ENCODE measurements at regions not wholly inside any gene's neighbourhood (a gene's known extent, or its start where the extent isn't known, plus 50 kb on each side); places are given as distances from the start of the nearest gene placed in this dataset.
"Not testable (repeated sequence)": the region's sequence is repeated elsewhere in the genome, so short reads cannot be mapped to it uniquely, and the experiment has no call there.

DNA sequence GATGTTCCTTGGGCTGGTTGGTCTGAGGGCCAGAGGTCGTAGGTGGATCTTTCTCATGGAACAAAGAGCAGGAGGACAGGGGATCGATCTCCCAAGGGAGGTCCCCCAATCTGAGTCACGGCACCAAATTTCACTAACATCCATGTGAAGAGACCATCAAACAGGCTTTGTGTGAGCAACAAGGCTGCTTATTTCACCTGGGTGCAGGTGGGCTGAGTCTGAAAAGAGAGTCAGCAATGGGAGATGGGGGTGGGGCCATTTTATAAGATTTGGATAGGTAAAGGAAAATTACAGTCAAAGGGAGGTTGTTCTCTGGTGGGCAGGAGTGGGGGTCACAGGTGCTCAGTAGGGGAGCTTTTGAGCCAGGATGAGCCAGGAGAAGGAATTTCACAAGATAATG is 334.0 kb upstream of the HTR1E start:
- DNase-seq = not testable (repeated sequence)

DNA sequence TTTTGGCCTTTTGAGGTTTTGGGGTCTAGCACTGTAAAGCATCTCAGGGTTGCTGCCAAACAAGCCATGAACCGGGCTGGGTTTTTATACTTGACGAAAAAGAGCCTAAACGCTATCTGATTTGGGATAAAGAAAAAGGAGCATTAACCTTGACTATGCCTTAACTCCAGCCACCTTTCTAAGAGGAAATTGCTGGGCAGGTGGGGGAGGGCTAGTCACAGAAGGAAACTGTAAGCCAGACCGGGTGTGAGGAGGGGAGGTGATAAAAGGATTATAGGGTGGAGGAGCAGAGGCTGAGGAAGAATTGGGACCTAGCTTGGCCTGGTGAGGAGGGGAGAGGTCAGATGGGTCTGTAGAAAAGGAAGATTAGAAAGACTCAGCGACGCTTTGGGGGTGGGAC is 335.2 kb upstream of the HTR1E start:
- DNase-seq = not testable (repeated sequence)

DNA sequence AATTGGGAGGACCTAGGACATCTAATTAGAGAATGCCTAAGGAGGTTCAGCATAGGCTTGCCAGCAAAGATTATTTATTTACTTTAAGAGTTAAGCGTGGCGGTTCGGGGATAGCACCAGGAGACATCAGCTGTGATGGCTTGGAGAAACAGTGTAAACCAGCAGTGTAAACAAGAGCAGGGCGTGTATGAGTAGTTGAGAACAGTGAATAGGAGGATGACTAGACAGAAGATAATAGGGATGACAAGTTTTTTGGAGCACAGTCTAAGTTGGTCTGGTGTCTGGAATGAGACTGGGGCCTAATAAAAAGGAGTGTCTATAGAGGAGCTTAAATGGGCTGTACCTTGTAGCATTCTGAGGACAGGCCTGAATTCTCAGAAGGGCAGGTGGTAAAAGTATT is 338.4 kb upstream of the HTR1E start:
- not testable (repeated sequence) for DNase-seq

DNA sequence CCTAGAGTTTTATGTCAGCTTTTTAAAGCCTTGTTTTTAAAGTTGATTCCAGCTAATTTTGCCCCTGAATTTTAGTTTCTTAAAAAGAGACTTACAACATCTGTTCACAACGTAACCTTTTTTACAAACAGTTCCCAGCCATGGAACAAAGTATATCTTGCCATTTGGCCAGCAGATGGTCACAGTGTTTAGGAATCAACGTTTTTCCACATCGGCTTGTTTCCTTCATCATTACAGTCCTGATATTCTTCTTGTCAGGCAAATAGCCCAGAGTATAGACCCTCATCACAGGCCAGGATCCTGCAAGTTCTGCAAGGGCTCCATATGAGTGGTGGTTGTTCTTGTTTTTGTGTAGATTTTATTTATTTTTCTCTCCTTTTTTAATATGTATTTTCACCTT is 341.7 kb upstream of the HTR1E start:
- DNase-seq = no peak

DNA sequence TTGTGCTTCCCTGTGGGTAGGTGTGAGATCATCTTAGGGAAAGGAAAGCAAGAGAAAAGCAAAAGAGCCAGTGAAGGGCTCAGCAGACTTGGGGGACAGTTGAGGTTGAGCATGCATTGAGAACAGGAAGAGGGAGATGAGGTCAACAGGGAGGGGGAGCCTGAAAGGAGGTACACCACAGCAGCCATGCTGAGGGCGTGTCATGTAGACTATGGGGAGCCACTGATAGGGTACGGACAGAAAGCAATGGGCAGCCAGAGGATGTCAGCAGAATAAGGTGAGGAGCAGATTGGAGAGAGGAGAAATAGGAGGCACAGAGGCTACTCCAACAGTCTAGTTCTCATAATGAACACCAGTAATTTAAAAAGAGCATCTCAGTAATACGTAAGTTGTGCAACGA is 351.1 kb upstream of the HTR1E start:
- DNase-seq = no peak

DNA sequence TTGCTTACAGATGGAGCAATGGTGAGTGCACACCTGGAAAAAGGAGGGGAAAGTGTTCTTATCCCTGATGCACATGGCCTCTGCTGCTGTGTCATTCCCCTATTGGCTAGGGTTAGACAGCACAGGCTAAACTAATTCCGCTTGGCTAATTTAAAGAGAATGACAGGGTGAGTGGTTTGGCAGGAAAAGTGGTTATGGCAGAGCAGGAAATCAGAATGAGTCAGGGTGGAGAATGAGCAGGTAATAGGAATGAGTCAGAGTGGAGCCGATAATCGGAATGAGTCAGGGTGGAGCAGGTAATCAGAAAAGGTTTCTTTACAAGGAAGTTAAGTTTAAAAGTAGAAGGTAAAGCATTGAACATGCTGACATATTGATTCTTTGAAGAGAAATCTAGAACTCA is 355.5 kb upstream of the HTR1E start:
- DNase-seq = no peak

DNA sequence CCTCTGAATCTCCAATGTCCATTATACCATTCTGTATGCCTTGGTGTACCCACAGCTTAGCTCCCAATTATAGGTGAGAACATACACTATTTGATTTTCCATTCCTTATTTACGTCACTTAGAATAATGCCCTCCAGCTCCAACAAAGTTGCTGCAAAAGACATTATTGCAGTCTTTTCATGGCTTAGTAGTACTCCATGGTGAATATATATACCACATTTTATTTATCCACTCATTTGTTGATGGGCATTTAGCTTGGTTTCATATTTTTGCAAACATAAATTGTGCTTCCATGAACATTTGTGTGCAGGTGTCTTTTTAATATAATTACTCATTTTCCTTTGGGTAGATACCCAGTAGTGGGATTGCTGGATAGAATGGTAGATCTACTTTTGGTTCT is 374.1 kb upstream of the HTR1E start:
- DNase-seq = no peak

DNA sequence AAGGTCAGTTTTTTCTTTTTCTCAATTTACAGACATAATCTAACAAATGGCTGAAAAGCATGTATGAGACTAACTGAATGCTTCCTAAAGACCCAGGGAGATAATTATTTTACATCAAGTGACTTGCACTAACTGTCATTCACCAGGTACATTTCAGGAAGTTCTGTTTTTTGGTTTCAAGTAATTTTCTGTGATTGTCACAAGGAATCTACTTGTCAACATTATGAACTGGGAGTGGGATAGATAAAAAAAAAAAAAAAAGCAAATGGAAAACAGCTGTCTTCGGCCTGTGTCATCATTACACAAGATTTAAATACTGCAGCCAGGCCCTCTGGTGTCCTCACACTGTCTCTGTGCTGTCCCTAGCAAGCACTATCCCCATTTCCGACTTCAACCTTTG is 379.0 kb upstream of the HTR1E start:
- DNase-seq = no peak

DNA sequence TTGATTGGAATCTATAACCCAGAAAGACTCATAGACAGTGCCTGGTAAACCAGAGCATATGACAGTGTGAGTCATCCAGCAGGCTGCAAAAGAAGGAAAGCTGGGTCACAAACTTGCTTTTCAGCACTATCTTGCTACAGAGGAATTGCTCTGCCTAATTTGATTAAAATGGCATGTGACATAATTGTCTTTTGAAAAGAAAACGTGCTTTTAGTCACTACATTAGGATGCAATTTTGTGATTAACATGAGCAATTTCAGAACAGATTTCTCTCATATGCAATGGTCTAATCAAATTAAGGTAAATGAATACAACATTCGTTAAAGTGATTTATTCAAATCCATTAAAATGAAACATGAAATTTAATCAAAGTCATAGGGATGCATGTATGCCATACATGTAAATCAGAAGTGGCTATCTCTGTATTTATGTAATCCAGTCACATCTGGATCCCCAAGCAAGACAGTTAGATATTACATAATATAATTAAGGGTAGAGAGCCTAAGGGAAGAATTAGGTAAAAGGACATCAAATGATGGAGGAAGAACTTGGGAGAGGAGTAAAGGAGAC is 400.0 kb upstream of the HTR1E start:
- DNase-seq = no peak

DNA sequence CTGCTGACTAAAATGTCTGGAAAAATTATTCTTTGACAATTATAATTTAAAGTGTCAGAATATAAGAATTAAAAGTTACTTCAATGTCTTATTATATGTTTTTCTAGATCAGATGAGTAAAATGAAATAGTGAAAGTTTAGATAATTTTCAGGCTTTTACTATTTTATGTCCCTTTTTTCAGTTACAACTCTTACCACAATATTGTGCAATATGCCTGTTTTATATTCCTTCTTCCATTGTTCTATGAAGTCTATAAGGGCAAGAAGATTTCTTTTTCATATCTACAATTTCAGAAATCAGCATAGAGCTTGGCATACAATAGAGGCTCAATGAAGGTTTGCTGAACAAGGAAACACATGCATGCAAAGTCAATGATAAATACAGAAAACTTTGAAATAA is 401.2 kb upstream of the HTR1E start:
- no peak for DNase-seq

DNA sequence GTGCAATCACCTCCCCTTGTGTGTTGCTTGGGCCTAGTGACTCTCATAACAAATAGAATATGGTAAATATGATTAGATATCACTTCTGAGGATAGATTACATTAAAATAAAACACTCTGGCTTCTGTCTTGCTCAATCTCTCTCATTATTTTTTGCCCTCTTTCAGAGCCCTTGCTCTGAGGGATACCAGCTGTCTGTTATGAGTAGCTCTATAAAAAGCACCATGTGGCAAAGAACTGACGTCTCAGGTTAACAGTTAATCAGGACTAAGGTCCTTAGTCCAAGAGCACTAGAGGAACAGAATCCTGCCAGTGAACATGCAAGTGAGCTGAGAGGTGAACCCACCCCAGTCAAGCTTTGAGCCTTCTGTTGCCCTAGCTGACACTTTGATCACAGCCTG is 402.2 kb upstream of the HTR1E start:
- no peak for DNase-seq

DNA sequence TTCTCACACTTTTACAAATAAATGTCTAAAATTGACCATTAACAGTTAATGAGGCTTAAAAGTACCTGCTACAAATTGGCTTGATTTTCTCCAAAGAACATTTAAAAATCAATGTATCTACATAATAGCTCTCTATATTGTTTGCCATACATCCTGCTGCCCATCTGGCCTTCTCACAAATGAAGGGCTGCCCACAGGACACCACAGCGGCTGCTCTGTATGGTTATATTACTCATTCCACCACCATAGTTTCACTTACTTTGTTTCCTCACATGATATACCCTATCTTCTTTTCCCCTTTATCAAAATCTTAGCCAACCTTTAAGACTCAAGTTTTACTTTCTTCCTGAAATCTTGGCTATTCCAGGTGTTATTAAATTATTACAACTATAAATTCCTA is 407.7 kb upstream of the HTR1E start:
- DNase-seq = no peak

DNA sequence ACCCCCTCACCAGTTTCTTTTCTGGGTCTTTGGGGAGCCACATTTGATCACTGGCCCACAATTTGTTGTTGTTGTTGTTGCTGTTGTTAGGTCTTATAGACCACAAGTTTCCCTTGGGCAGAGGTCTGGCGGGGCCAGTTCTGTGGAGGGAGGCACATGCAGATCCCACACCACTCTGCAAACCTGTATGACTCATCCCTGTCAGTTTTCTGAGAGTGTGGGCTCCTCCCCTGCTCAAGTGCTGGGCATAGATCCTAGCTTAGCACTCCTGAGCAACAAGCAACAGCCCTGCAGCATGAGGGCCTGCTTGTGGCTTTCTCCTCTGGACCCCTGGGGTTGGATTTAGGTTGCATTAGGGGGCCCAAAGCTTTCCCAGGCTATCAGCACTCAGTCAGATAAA is 411.1 kb upstream of the HTR1E start:
- no peak for DNase-seq

DNA sequence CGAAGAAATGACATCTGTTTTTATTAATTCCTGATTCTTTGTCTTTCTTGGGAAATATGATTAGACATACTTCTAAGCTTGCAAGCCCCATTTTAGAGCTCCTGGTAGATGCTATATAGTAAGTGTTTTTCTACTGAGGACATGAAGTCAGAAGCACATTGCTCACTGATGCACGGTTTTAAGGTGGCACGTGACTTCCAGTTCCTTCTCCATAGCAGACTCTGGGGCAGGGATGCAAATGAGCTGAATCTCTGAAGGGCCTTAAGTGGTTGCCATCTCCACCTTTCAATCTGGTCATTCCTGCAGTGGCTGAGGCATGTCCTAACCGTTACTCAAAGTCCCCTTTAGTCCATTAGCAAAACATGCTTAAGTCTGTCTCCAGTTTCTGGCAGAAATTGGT is 421.2 kb upstream of the HTR1E start:
- DNase-seq = no peak

DNA sequence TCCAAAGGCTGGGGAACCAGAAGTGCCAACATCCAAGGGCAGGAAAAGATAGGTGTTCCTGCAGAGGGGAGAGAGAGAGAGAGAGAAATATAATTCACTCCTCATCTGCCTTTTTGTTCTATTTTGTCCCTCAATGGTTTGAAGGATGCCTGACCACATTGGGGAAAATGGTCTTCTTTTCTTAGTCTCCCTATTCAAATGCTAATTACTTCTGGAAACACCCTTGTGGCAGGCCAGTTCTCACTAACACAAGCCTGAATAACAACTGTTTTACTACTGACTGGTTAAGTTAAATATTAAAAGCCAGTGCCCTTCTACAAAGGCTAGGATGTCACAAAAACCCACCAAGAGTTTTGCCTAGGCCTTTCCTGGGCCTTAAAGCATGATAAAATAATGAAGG is 425.4 kb upstream of the HTR1E start:
- DNase-seq = no peak

DNA sequence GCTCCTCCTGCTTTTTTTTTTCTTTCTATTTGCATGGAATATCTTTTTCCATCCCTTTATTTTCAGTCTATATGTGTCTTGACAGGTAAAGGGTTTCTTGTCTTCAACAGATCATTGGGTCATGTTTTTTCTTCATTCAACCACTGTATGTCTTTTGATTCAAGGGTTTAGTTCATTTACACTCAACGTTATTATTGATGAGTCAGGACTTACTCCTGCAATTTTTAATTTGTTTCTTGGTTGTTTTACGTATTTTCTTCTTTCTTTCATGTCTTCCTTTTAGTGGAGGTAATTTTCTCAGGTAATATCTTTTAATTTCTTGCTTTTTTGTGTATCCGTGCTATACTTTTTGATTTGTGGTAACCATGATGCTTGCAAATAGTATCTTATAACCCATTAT is 429.1 kb upstream of the HTR1E start:
- no peak for DNase-seq

DNA sequence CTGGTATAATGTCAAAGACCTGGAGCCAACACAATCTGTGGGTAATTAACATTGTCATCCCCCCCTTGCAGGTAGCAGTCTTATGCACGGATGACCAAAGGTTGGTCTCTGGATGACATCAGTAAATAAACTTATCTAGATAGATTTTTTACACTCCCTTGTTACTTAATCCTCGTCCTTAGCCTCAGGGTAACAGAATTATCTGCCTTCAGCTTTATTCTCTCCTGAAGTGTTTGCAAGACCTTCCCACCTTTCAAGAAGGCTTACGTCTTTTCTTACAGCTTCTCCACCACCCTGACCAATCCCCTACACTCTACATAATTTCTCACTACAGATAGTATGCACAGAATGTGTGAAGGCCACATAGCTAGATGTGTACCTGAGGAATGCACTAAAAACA is 434.8 kb upstream of the HTR1E start:
- no peak for DNase-seq

DNA sequence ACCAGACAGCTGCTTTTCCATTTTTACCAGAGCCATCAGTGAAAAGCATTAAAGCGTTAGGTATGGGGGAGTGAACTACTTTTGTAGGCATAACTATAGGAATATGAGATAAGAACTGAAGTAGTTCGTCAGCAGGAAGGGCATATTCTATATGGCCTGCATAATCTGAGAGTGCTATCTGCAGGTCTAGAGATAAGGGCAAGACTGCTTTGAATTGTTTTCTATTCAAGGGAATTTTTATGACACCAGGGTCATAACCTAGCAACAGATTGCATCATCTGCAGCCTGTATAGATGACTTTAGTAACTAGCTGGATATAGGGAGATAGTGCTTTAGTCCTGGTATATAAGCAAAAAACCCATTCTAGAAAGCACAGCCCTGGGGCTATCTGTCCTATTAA is 437.3 kb upstream of the HTR1E start:
- no peak for DNase-seq

DNA sequence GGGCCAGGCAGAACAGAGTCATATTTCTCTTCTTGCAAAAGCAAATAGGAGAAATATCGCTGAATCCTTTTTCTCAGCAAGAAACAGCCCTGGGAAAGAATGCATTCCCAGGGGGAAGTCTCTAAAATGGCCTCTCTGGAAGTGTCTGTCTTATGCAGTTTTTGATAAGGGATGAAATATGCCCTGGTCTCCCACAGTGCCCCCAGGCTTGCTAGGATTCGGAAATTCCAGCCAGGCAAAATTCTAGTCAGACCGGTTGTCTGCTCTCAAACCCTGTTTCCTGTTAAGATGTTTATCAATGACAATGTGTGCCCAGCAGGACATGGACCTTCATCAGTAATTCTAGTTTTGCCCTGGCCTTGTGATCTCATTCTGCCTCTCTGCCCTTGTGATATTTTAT is 448.3 kb upstream of the HTR1E start:
- DNase-seq = not testable (repeated sequence)

DNA sequence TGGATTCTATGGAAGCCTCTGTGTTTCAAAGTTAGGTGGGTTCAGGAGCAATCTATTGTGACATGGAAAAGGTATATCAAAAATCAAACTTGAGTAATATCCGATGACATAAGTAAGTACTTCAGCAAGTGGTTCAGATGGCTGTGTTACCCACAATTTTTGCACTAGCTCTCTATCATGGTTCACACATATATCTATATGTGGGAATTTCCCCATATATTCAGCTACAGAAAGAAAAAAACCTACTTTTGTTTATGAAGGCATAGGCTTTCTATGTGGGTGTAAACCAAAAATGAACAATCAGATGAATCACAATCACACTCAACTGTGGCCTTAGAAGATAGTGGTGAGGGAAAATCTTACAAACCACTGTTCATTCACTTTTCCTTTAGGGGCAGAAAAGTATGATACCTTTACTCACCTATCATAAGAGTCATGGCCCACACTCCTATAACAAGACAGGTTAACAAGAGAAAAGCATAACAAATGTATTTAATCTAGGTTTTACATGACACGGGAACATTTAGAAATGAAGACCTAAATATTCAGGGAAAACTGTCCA is 449.6 kb upstream of the HTR1E start:
- DNase-seq = no peak

DNA sequence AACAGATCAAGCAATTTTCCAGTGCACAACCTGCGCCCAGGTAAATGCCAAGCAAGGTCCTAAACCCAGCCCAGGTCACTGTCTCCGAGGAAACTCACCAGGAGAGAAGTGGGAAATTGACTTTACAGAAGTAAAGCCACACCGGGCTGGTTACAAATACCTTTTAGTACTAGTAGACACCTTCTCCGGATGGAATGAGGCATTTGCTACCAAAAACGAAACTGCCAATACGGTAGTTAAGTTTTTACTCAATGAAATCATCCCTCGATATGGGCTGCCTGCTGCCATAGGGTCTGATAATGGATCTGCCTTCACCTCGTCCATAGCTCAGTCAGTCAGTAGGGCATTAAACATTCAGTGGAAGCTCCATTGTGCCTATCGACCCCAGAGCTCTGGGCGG is 459.0 kb upstream of the HTR1E start:
- not testable (repeated sequence) for DNase-seq

DNA sequence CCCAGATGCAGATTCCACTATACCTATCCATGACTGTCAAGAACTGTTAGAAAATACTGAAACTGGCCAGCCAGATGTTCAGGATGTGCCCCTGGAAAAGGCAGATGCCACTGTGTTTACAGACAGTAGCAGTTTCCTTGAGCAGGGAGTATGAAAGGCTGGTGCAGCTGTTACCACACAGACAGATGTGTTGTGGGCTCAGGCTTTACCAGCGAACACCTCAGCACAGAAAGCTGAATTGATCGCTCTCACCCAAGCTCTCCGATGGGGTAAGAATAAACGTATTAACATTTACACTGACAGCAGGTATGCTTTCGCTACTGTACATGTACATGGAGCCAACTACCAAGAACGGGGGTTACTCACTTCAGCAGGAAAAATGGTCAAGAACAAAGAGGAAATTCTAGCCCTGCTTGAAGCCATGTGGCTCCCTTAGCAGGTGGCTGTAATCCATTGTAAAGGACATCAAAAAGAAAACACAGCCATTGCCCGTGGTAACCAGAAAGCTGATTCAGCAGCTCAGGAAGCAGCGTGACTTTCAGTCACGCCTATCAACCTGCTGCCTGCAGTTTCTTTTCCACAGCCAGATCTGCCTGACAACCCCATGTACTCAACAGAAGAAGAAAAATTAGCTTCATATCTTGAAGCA is 459.7 kb upstream of the HTR1E start:
- no peak for DNase-seq

DNA sequence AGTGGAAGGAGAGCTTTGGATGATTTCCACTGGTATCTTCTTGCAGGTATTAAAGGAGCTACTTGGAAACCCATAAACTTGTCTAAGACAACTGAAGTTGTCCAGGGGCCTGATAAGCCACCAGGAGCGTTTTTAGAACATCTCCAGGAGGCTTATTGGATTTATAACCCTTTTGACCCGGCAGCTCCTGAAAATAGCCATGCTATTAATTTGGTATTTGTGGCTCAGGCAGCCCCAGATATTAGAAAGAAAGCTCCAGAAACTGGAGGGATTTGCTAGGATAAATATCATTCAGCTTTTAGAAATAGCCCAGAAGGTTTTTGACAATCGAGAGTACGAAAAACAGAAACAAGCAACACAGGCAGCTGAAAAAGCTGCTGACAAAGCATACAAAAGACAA is 461.0 kb upstream of the HTR1E start:
- DNase-seq = no peak

DNA sequence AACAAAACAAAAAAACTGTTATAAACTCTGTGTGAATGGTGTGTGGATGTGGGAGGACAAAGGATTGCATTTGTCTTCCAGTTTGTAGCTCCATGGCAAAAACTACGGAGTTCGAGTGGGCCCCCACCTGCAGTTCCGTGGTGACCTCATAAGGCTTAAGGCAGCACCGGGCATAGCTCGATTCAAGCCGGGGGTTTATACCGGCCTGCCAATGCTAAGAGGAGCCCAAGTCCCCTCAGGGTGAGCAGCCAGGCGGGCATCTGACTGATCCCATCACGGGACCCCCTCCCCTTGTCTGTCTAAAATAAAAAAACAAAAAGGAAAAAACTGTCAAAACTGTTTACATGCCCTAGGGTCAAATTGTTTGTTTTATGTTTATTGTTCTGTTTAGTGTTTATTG is 463.2 kb upstream of the HTR1E start:
- no peak for DNase-seq

DNA sequence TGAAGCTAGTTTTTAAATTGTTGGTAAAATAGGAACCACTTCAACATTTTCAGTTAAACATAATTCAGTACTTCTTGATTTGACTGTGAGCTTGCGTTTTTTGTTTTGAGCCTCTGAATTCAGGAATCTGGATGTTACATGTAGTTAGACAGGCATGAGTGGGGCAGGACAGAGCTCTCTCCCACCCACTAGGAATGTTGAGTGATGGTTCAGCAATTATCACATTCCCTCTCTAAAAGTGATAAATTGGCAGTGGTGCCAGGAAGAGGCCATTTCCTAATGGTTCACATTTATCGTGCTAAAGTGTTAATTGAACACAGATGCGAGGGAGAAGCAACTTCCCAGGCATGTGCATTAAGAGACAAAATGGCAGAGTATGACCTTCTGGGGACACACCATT is 465.5 kb upstream of the HTR1E start:
- no peak for DNase-seq

Measured in CD4-positive, alpha-beta T cell treated with Interleukin-17A for 4 hours (primary cell).